GM21825 (cell line): ENCODE measurements at regions not wholly inside any gene's neighbourhood (a gene's known extent, or its start where the extent isn't known, plus 50 kb on each side); places are given as distances from the start of the nearest gene placed in this dataset.
"Not testable (repeated sequence)": the region's sequence is repeated elsewhere in the genome, so short reads cannot be mapped to it uniquely, and the experiment has no call there.

Experiments used
- ATAC-seq: cut with Tn5 transposase; IDR thresholded peaks from one replicate; pipeline ENCODE4 v1.9.1; 2021; ENCODE audit warnings: mild to moderate bottlenecking, moderate library complexity; ENCODE audit not compliant: unreplicated experiment

GRCh38 chr1:4463631-4464030 is 190.8 kb upstream of the AJAP1 start:
- ATAC-seq, result no peak

DNA sequence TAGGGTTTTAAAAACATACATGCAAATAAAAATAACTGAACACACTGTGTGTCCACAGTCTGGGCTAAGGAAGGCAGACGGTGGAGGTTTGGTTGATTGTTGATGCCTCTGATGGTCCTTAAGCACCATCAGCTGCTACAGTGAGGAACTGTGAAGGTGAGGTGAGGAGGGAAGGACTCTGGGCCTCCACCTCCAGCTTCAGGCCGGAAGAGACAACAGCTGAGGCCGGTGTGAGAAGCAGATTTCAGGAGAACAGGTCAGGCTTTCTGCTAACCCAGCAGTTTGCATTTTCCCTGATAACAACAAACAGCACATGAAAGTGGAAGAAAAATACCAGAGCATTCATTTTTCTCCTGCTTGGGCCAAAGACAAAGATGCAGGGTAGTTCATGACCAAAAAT is 189.9 kb upstream of the AJAP1 start:
- ATAC-seq, result no peak

DNA sequence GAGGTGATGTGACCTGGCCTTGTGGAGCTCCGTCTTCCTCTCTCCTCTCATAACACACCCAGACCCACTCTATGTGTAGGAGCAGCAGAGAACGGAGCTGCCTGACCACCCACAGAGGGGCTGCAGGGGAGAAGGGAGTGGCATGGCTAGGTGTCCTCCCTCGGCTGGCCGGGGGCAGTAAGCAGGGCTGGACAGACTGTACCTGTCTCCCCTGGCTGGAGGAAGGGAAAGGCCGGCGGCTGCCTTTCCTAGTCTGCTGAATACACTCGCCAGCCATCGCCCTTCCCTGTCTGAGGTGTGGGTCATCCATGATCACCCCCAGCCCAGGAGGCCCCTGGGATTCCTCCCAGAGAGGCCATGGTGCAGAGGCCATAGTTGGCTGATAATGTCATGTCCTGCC is 187.2 kb upstream of the AJAP1 start:
- ATAC-seq, result no peak

GRCh38 chr1:4468386-4468785 is 186.0 kb upstream of the AJAP1 start:
- ATAC-seq, result no peak

DNA sequence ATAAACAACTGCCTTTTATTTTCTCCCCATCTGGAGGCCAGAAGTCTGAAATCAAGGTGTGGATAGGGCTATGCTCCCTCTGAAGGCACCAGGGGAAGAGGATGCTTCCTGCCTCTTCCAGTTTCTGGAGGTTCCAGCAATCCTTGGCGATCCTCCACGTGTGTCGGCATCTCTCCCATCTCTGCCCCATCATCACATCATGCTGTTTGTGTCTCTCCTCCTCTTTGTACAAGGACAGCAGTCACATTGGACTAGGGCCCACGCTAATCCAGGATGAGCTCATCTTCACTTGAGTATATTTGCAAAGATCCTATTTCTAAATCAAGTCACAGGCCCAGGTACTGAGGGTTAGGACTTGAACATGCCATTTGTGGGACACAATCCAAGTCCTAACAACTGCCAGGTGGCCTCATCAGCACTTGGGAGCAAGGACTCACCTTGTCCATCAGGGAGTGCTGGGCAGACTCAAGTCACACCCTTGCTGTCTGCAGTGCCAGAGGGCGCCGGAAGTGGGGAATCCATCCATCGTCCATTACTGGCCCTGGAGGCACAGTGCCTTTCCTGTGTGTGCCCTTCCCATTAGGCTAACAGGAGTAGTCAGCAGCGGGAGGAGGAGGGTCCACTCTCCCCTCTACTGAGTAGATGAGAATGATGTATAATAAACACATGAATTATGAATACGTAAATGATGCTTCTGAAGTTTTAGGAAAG is 185.4 kb upstream of the AJAP1 start:
- no peak for ATAC-seq

GRCh38 chr1:4476394-4476793 is 178.0 kb upstream of the AJAP1 start:
- no peak for ATAC-seq

DNA sequence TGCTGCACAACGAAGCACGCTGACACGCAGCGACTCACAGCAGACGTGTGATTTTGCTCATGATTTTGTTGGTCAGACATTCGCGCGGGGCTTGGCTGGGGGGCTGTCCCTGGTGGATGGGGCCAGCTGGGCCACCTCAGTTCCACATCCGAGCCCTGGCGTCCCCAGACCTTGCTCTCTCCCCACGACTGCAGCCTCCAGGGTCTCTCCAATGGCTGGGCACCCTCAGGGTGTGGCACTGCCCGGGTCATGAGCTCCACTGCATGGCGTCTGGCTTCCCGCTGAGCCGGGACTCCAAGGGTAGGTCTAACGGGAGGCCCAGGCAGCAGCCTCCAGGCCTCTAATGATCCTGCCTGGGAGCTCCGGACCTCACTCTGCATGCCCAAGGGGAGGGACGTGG is 173.0 kb upstream of the AJAP1 start:
- ATAC-seq, result no peak

DNA sequence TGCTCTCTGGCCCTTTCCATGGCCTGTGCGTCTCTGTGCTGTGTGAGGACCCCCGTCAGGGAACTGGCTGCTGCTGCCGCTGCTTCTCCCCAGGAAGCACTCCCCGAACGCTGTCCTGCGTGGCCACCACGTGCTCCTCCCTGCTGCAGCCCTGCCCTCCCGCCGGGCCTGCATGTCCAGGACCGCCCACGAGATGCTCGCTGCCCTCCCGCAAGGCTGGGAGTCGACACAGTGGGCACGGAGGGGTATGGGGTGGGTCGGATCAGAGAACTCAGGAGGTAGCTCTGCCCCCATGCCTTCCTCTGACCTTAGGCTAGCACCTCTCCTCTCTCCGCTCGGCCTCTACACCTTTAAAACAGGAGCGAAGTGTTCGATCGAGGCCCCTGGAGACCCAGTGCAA is 171.9 kb upstream of the AJAP1 start:
- no peak for ATAC-seq

GRCh38 chr1:4483021-4483625 is 171.3 kb upstream of the AJAP1 start:
- ATAC-seq, result no peak

- ATAC-seq, result no peak
Observed at GRCh38 chr1:4485398-4485797, 169.0 kb upstream of the AJAP1 start.

DNA sequence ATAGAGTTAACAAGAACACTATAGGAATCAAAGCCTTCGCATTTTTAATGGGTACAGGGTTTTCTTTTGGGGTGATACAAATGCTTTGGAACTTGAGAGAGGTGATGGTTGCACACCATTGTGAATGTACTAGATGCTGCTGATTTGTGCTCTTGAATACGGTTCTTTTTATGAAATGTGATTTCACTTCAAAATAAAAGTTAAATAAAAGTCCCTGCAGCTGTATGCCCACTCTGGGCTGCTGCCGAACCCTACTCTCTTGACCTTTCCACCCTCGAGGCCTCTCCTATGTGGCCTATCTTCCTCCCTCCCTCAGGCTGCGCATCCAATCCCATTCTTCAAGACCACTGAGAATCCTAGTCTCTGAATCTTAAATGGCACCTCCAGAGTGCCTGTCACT is 168.5 kb upstream of the AJAP1 start:
- no peak for ATAC-seq

GRCh38 chr1:4486408-4487120 is 167.8 kb upstream of the AJAP1 start:
- ATAC-seq, result no peak

- ATAC-seq, result no peak
Observed at GRCh38 chr1:4488018-4488417, 166.4 kb upstream of the AJAP1 start.

DNA sequence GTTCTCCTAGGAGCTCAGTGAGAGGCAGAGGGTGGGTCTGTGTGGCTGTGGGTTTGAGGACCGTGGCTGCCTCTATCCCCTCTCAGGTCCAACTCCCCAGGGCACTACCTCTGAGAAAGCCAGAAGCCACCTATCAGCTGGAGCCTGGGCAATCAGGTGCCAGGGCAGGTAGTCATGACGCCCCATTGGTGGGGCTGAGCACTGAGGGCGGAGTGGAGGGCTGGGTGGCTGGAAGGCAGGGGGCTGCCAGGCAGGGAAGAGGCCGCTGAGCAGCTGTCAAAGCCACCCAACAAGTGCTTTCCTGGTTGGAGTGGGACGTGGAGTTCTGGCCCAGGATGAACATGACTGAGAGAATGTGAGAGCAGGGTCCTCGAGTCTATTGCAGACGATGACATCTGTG is 164.9 kb upstream of the AJAP1 start:
- no peak for ATAC-seq

DNA sequence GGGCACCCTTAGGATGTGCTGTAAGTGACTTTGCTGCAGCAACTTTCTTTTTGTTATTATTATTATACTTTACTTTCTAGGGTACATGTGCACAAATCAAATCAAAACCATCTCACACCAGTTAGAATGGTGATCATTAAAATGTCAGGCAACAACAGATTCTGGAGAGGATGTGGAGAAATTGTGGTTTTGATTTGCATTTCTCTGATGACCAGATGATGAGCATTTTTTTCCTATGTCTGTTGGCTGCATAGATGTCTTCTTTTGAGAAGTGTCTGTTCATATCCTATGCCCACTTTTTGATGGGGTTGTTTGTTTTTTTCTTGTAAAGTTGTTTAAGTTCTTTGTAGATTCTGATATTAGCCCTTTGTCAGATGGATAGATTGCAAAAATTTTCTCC is 164.4 kb upstream of the AJAP1 start:
- not testable (repeated sequence) for ATAC-seq

GRCh38 chr1:4494027-4494426 is 160.4 kb upstream of the AJAP1 start:
- ATAC-seq, result no peak

DNA sequence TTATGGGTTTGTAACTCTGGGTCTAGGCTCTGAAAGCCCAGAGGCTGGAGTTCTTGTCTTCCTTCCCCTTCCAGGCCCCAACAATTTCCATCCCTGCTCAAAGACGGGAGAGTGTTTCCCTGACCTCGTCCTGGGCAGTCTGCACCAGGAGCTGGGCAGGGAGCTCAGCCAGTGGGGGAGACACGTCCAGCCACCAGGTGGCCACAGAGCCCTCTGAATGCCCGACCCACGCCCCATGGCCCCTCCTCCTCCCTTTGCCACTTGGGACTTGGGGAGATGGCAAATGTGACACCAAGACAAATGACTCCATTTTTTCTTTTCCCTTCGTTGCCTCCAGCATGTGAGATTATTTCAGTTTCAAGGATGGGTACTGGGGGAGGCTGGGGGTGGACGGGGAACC is 159.9 kb upstream of the AJAP1 start:
- ATAC-seq, result no peak

- no peak for ATAC-seq
Observed at GRCh38 chr1:4495809-4496208, 158.6 kb upstream of the AJAP1 start.

DNA sequence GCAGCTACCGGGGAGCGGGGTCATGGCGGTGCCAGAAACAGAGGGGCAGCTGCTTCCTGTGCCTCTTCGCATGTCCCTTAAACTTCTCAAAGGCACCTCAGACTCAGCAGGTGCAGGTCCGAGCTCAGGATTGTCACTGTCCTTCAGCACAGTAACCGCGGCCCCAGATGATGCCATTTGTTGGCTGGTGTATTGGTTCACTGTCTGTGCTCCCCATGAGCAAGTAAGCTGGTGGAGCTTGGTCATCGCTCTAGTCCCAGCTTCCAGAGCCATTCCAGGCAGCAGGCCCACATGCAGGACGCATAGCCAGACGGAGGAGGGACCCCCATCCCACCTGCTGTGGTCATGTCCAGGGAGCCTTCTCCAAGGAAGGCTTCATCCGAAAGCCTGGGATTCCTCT is 154.0 kb upstream of the AJAP1 start:
- no peak for ATAC-seq

- no peak for ATAC-seq
Observed at GRCh38 chr1:4506591-4506990, 147.8 kb upstream of the AJAP1 start.

- ATAC-seq, result no peak
Observed at GRCh38 chr1:4509206-4509605, 145.2 kb upstream of the AJAP1 start.

DNA sequence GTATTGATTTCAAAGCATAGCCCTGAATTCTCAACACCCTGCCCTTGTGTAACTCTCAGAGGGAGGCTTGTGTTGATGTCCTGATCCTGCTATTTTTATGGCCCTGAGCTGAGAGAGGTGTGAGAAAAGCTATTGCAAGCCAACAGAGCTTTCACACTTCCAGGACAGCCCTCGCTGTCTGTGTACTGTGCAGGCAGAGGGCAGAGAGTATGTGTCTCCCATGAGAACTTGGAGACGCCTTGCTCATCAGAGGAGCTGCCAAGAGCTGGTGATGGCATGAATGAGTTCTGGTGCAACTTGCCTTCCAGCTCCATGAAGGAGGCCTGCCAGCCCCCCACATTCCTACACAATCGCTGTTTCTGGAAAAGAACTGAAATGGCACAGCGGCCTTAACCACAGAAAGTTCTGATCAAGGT is 144.1 kb upstream of the AJAP1 start:
- no peak for ATAC-seq
